K562 (cell line): ENCODE measurements at regions not wholly inside any gene's neighbourhood (a gene's known extent, or its start where the extent isn't known, plus 50 kb on each side); places are given as distances from the start of the nearest gene placed in this dataset.
A peak's percentile ranks its signal among the peaks of the same experiment; 100 is the strongest.
"Not testable (repeated sequence)": the region's sequence is repeated elsewhere in the genome, so short reads cannot be mapped to it uniquely, and the experiment has no call there.

ENCODE experiments used
- ATAC-seq: fragments of 200-7000 bp; cut with Tn5 transposase; 3 replicates; pipeline ENCODE4 v1.9.1; 2020; ENCODE audit warnings: moderate library complexity
- BruUV-seq: library from RNA; stranded (reverse); fragments of 400-500 nt; replicated peaks from 2 replicates; lab custom pipeline; 2021; lab: Mats Ljungman, UMichigan
- CTCF ChIA-PET: fragments of 300-600 bp; formaldehyde crosslinking; extraction: SDS; loops from one replicate; lab custom pipeline; 2021; ENCODE audit warnings: low intra/inter-chr PET ratio; lab: Yijun Ruan, JAX
- POLR2A ChIA-PET: fragments of 300-600, 350-650 bp; sonication (Branson Sonifier 250); formaldehyde crosslinking; extraction: SDS; loops from one replicate; lab custom pipeline; 2021; ENCODE audit warnings: antibody characterized with exemption, inconsistent platforms; lab: Yijun Ruan, JAX
- DNase-seq, 4 experiments: peaks; one replicate each; pipeline versions ENCODE4 v3.0.0 to v3.0.0-alpha.2; 2011 to 2018; ENCODE audit warnings: low spot score in 3 of 4, mixed read lengths in 3 of 4; ENCODE audit errors: extremely low read depth in 1 of 4
- FAIRE-seq: peaks from 2 replicates; lab custom pipeline; 2011; peaks lifted over from hg19 to GRCh38; lab: Jason Lieb, UNC
- H2AFZ ChIP-seq: 2 replicates; pipeline ENCODE4 v1.6.0; 2011; ENCODE audit warnings: low read depth, low read length, control low read depth, inconsistent platforms
- H3K27ac ChIP-seq: fragments of 200-600 bp; 3 replicates; pipeline ENCODE4 v1.8.0; 2011; ENCODE audit warnings: low read depth, mild to moderate bottlenecking, control low read depth, inconsistent platforms, low read length, moderate library complexity, mixed read lengths; ENCODE audit errors: extremely low read depth
- H3K27me3 ChIP-seq, 2 experiments: fragments of 300-600 bp in 1 of 2; 2 replicates in 1 of 2; 3 replicates in 1 of 2; pipeline versions ENCODE4 v1.6.0 to v1.8.0; 2011; ENCODE audit warnings: inconsistent platforms in 2 of 2, low read length in 2 of 2, mild to moderate bottlenecking in 1 of 2, mixed read lengths in 1 of 2, moderate library complexity in 1 of 2; ENCODE audit not compliant: control insufficient read depth in 2 of 2, insufficient read depth in 2 of 2
- H3K36me3 ChIP-seq: fragments of 300-600 bp; 3 replicates; pipeline ENCODE4 v1.8.0; 2011; ENCODE audit warnings: mild to moderate bottlenecking, low read length, inconsistent platforms; ENCODE audit not compliant: control insufficient read depth, insufficient read depth
- H3K4me1 ChIP-seq, 2 experiments: fragments of 200-600 bp in 1 of 2; replicated peaks in 1 of 2; 2 replicates in 1 of 2; 3 replicates in 1 of 2; pipeline versions ENCODE4 v1.5.1 to v1.8.0; 2011; ENCODE audit warnings: inconsistent platforms in 2 of 2, low read length in 2 of 2, mild to moderate bottlenecking in 1 of 2, mixed read lengths in 1 of 2, moderate library complexity in 1 of 2; ENCODE audit not compliant: control insufficient read depth in 2 of 2, insufficient read depth in 2 of 2
- H3K4me2 ChIP-seq: 2 replicates; pipeline ENCODE4 v1.6.1; 2011; ENCODE audit warnings: low read length, control low read depth, inconsistent platforms, mixed read lengths; ENCODE audit not compliant: insufficient read depth
- H3K4me3 ChIP-seq: fragments of 200-600 bp; sonication (generic), shearing (Covaris generic); 2 replicates; pipeline ENCODE4 v1.5.1; 2016; ENCODE audit warnings: control low read depth, inconsistent platforms
- H3K79me2 ChIP-seq: fragments of 200-600 bp; 3 replicates; pipeline ENCODE4 v1.8.0; 2011; ENCODE audit warnings: low read length, inconsistent platforms; ENCODE audit not compliant: control insufficient read depth, insufficient read depth
- H3K9ac ChIP-seq, 2 experiments: 2 replicates each; pipeline versions ENCODE4 v1.6.0 to v1.6.1; 2011; ENCODE audit warnings: low read depth in 2 of 2, low read length in 2 of 2, control low read depth in 1 of 2, inconsistent platforms in 1 of 2, mild to moderate bottlenecking in 1 of 2, mixed read lengths in 1 of 2; ENCODE audit not compliant: insufficient read depth in 1 of 2
- H3K9me1 ChIP-seq: one replicate; pipeline ENCODE4 v1.6.0; 2011; ENCODE audit warnings: inconsistent platforms, mild to moderate bottlenecking, low read length, moderate library complexity; ENCODE audit not compliant: control insufficient read depth, insufficient read depth
- H3K9me3 ChIP-seq: replicated peaks from 2 replicates; pipeline ENCODE4 v1.5.1; 2011; ENCODE audit warnings: low read depth, low read length, inconsistent platforms; ENCODE audit not compliant: control insufficient read depth, insufficient read depth
- H4K20me1 ChIP-seq: replicated peaks from 2 replicates; pipeline ENCODE4 v1.6.1; 2011; ENCODE audit warnings: low read length, inconsistent platforms, mixed read lengths; ENCODE audit not compliant: control insufficient read depth, insufficient read depth
- HNRNPL ChIP-seq: fragments of 200-400 bp; formaldehyde crosslinking; IDR thresholded peaks from 2 replicates; pipeline ENCODE4 v1.6.1; 2017; ENCODE audit warnings: low read depth, mild to moderate bottlenecking, low read length
- NKRF ChIP-seq: fragments of 450-650 bp; IDR thresholded peaks from 2 replicates; pipeline ENCODE4 v1.6.1; 2016; ENCODE audit warnings: borderline replicate concordance
- WGBS: fragments of 100-300 bp; shearing (Covaris generic); methylation state at CpG from one replicate; pipeline ENCODE4 v1.1.6; 2016; ENCODE audit warnings: low coverage, mixed read lengths; ENCODE audit not compliant: insufficient coverage; ENCODE audit errors: missing lambda C conversion rate; 5-methylcytosine and 5-hydroxymethylcytosine counted together
- in situ Hi-C: fragments of 300-500 bp; cut with MboI; formaldehyde crosslinking; loops from 4 replicates; pipeline ENCODE4 v1.15.0; 2018; ENCODE audit warnings: inconsistent platforms, mixed read lengths
- intact Hi-C: fragments of 100-400 bp; cut with micrococcal nuclease; formaldehyde crosslinking; loops from 2 replicates; pipeline ENCODE4 v1.14.2; 2022
- TF ChIP-seq, protein P1 (sequence below): conservative IDR thresholded peaks from 2 replicates; pipeline ENCODE4 v1.6.1; 2011; ENCODE audit warnings: low read depth, mild to moderate bottlenecking, low read length; ENCODE audit not compliant: control insufficient read depth
- TF ChIP-seq, protein P2 (sequence below), 2 experiments: fragments of 450-650 bp; IDR thresholded peaks; 2 replicates each; pipeline ENCODE4 v1.6.1; 2016

DNA sequence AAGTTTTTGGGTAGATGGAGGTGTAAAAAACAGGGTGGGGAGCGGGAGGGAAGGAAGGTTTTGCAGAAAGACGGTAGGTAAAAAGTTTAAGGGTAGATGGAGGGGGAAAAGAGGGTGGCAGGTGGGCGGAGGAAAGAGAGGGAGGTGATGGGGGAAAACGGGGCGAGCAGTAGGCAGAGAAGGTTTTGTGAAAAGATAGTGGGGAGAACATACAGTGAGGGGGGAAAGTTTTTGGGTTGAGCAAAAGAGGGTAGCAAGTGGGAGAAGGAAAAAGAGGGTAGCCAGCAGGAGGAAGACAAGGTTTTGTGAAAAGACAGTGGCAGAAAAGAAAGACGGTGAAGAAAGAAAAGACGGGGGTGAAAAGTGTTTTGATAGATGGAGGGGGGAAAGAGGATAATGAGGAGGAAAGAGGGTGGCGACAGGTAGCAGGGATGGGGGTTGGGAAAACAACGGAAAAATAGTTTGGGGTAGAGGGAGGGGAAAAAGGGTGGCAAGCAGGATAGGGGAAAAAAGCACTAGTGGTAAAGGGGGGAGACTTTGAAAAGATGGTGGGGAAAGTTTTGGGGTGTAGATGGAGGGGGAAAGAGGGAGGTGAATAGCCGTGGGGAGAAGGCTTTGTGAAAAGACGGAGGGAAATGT is 398.8 kb downstream of the KCNJ18 start (continued):
- 0 out of 2 replicates have a peak, but pooled peaks have one; percentile 36 for TF ChIP-seq NKRF
- TF ChIP-seq, protein P1, sequence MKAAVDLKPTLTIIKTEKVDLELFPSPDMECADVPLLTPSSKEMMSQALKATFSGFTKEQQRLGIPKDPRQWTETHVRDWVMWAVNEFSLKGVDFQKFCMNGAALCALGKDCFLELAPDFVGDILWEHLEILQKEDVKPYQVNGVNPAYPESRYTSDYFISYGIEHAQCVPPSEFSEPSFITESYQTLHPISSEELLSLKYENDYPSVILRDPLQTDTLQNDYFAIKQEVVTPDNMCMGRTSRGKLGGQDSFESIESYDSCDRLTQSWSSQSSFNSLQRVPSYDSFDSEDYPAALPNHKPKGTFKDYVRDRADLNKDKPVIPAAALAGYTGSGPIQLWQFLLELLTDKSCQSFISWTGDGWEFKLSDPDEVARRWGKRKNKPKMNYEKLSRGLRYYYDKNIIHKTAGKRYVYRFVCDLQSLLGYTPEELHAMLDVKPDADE: 0 out of 2 replicates have a peak, but pooled peaks have one; percentile 3
- TF ChIP-seq, all 486 proteins: peak for 11; not testable (repeated sequence) for 475

- H3K79me2 ChIP-seq: peaks cover 80% of the 10 kb centered on the region
- H3K4me2 ChIP-seq, H3K27me3 ChIP-seq, ATAC-seq, H3K9me1 ChIP-seq, BruUV-seq, H3K4me1 ChIP-seq, DNase-seq, H3K9me3 ChIP-seq, H3K27ac ChIP-seq, H3K36me3 ChIP-seq, H4K20me1 ChIP-seq, H3K9ac ChIP-seq, CTCF ChIA-PET, POLR2A ChIA-PET, FAIRE-seq, H2AFZ ChIP-seq, intact Hi-C loops: not testable (repeated sequence)
- WGBS: no CpG with 5 or more reads among the region's 4 CpGs
- peak overlapping the region; percentile 58 for H3K4me3 ChIP-seq
- TF ChIP-seq, protein P2, sequence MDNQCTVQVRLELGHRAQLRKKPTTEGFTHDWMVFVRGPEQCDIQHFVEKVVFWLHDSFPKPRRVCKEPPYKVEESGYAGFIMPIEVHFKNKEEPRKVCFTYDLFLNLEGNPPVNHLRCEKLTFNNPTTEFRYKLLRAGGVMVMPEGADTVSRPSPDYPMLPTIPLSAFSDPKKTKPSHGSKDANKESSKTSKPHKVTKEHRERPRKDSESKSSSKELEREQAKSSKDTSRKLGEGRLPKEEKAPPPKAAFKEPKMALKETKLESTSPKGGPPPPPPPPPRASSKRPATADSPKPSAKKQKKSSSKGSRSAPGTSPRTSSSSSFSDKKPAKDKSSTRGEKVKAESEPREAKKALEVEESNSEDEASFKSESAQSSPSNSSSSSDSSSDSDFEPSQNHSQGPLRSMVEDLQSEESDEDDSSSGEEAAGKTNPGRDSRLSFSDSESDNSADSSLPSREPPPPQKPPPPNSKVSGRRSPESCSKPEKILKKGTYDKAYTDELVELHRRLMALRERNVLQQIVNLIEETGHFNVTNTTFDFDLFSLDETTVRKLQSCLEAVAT (IDR thresholded peaks at IDR 0.05): peak; percentile 71 to 73
- TF ChIP-seq HNRNPL: 0 out of 2 replicates have a peak, but pooled peaks have one; percentile 45
- in situ Hi-C loops: loop anchor here (25.0 kb wide), 2 partner anchors 680 to 1230 kb away; no protein-coding TSS in a partner anchor
Measured at GRCh38 chr17:22091840-22092239, 399.5 kb downstream of the KCNJ18 start.
